ENCODE measurements at regions not wholly inside any gene's neighbourhood (a gene's known extent, or its start where the extent isn't known, plus 50 kb on each side); places are given as distances from the start of the nearest gene placed in this dataset.

DNA sequence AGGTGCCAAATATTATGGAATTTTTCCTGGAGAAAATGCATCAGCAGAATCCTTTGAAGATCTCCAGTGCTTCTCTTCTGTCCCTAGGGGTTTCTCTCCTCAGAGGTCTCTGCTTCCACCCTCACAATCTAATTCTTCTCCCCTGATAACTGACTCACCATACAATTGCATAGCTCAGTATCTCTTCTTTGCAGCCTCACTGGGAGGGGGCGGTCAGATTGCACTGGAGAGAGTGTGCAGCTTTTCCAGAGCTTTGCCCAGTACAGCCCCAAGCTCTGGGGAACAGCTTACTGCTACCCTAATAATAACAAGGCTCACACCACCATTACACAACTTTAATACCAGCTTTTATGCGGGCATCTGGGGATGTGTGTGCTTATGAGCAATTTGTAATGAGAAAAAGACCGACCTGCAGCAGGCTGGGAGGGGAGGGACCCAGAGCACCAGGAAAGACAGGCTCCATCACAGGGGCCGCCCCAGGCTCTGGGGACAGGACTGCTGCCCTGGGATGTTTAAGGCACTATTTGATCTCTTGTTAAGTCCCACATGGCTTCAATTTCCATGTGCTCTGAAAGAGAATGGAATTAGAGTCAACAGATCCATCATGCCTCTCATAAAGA is 276.6 kb upstream of the SIX2 start:
- TF ChIP-seq POLR2A (IDR thresholded peaks at IDR 0.05; ENCODE audit: low read depth, low read length) (no peak), TAF1 (IDR thresholded peaks at IDR 0.05; ENCODE audit: low read depth, low read length) (no peak)
